B cell (primary cell): ENCODE measurements at regions not wholly inside any gene's neighbourhood (a gene's known extent, or its start where the extent isn't known, plus 50 kb on each side); places are given as distances from the start of the nearest gene placed in this dataset.

Source experiments
- ATAC-seq: fragments of 200-7000 bp; cut with Tn5 transposase; one replicate; pipeline ENCODE4 v1.10.0; 2021; ENCODE audit warnings: low read depth, mild to moderate bottlenecking, moderate number of reproducible peaks, moderate library complexity
- CTCF ChIA-PET: fragments of 350-600 bp; sonication (Branson Sonifier 250); formaldehyde crosslinking; loops from one replicate; lab custom pipeline; 2021; ENCODE audit warnings: antibody characterized with exemption, inconsistent platforms; lab: Charles Lee
- POLR2A ChIA-PET: fragments of 350-600 bp; sonication (Branson Sonifier 250); formaldehyde crosslinking; loops from one replicate; lab custom pipeline; 2021; ENCODE audit warnings: antibody characterized with exemption; lab: Charles Lee
- DNase-seq: peaks from one replicate; pipeline ENCODE4 v3.0.0; 2013
- H2AFZ ChIP-seq: 2 replicates; pipeline ENCODE4 v1.6.1; 2012; ENCODE audit warnings: mild to moderate bottlenecking, low read depth, low read length; ENCODE audit not compliant: insufficient read depth, poor library complexity, severe bottlenecking
- H3K27ac ChIP-seq, 2 donors: 1 replicate in 1 of 2; 2 replicates in 1 of 2; pipeline ENCODE4 v1.5.1; 2012 to 2013; ENCODE audit warnings: low read length in 2 of 2, mild to moderate bottlenecking in 2 of 2, moderate library complexity in 1 of 2
- H3K27me3 ChIP-seq, 4 experiments: fragments of 200-600 bp in 1 of 4; sonication (generic) in 1 of 4; replicated peaks in 1 of 4; 1 replicate in 2 of 4; 2 replicates in 2 of 4; pipeline versions ENCODE4 v1.6.1 to v1.7.0; 2013 to 2016; ENCODE audit warnings: low read length in 3 of 4, mild to moderate bottlenecking in 2 of 4, mixed read lengths in 1 of 4, moderate library complexity in 1 of 4; ENCODE audit not compliant: insufficient read depth in 4 of 4, control insufficient read depth in 3 of 4; ENCODE audit errors: control extremely low read depth in 1 of 4
- H3K36me3 ChIP-seq, 2 experiments: replicated peaks in 1 of 2; 1 replicate in 1 of 2; 2 replicates in 1 of 2; pipeline versions ENCODE4 v1.6.1 to v1.7.1; 2013; ENCODE audit warnings: low read length in 1 of 2; ENCODE audit not compliant: insufficient read depth in 2 of 2, control insufficient read depth in 1 of 2; ENCODE audit errors: control extremely low read depth in 1 of 2, extremely low read depth in 1 of 2
- H3K4me1 ChIP-seq, 2 donors: fragments of 200-600 bp in 1 of 2; sonication (generic) in 1 of 2; 1 replicate in 1 of 2; 2 replicates in 1 of 2; pipeline versions ENCODE4 v1.5.1 to v1.6.1; 2013 to 2017; ENCODE audit warnings: low read length in 2 of 2; ENCODE audit not compliant: control insufficient read depth in 2 of 2, insufficient read depth in 2 of 2
- H3K4me2 ChIP-seq: replicated peaks from 2 replicates; pipeline ENCODE3; 2012; ENCODE audit warnings: mild to moderate bottlenecking, low read depth, low read length; ENCODE audit not compliant: poor library complexity, severe bottlenecking
- H3K4me3 ChIP-seq, 5 experiments: fragments of 200-600 bp in 1 of 5; sonication (generic) in 1 of 5; 1 replicate in 3 of 5; 2 replicates in 2 of 5; pipeline versions ENCODE4 v1.5.1 to v1.7.0; 2011 to 2016; ENCODE audit warnings: low read length in 4 of 5, mild to moderate bottlenecking in 4 of 5, low read depth in 2 of 5, control low read depth in 1 of 5, moderate library complexity in 1 of 5; ENCODE audit not compliant: insufficient read depth in 1 of 5; ENCODE audit errors: control extremely low read depth in 1 of 5, extremely low read depth in 1 of 5
- H3K79me2 ChIP-seq: fragments of 200-600 bp; sonication (generic); one replicate; pipeline ENCODE4 v1.6.0; 2016; ENCODE audit warnings: low read length; ENCODE audit not compliant: control insufficient read depth, insufficient read depth
- H3K9ac ChIP-seq: fragments of 200-600 bp; sonication (generic); 2 replicates; pipeline ENCODE4 v1.6.1; 2017; ENCODE audit warnings: mild to moderate bottlenecking, low read length, moderate library complexity
- H3K9me3 ChIP-seq, 3 donors: one replicate each; pipeline versions ENCODE4 v1.6.1 to v1.7.1; 2013; ENCODE audit warnings: low read length in 2 of 3; ENCODE audit not compliant: control insufficient read depth in 2 of 3, insufficient read depth in 1 of 3; ENCODE audit errors: control extremely low read depth in 1 of 3
- H4K20me1 ChIP-seq: 2 replicates; pipeline ENCODE4 v1.6.0; 2012; ENCODE audit warnings: mild to moderate bottlenecking, low read length; ENCODE audit not compliant: insufficient read depth, control insufficient read depth, poor library complexity, severe bottlenecking
- H3K27ac Mint-ChIP-seq: one replicate; pipeline ENCODE4 v1.8.0; 2021; ENCODE audit warnings: mixed read lengths
- H3K27me3 Mint-ChIP-seq: one replicate; pipeline ENCODE4 v1.8.0; 2021; ENCODE audit warnings: mixed read lengths
- H3K4me1 Mint-ChIP-seq: one replicate; pipeline ENCODE4 v1.8.0; 2021; ENCODE audit warnings: mixed read lengths
- H3K4me3 Mint-ChIP-seq: one replicate; pipeline ENCODE4 v1.8.0; 2021; ENCODE audit warnings: mixed read lengths
- H3K9me3 Mint-ChIP-seq: one replicate; pipeline ENCODE4 v1.8.0; 2022; ENCODE audit warnings: mixed read lengths; ENCODE audit not compliant: insufficient read depth
- CTCF ChIP-seq: fragments of 200-600 bp; IDR thresholded peaks from one replicate; pipeline ENCODE4 v1.8.0; 2022; ENCODE audit warnings: antibody characterized with exemption, mild to moderate bottlenecking
- EZH2 ChIP-seq: IDR thresholded peaks from 2 replicates; pipeline ENCODE4 v1.6.1; 2012; ENCODE audit warnings: borderline replicate concordance, low read depth, mild to moderate bottlenecking, moderate library complexity, low read length; ENCODE audit not compliant: insufficient read depth, poor library complexity, severe bottlenecking
- WGBS: methylation state at CpG from one replicate; pipeline ENCODE4 v1.1.5; 2013; ENCODE audit warnings: missing lambda C conversion rate; ENCODE audit not compliant: insufficient coverage; 5-methylcytosine and 5-hydroxymethylcytosine counted together
- intact Hi-C: fragments of 100-400 bp; cut with micrococcal nuclease; formaldehyde crosslinking; loops from one replicate; pipeline ENCODE4 v1.10.0; 2022

GRCh38 chr5:101260857-101261256 is 357.8 kb upstream of the ST8SIA4 start:
- H3K4me1 ChIP-seq, result no peaks in the 10 kb centered on the region
- no peak for DNase-seq
- TF ChIP-seq CTCF, result no peak
- TF ChIP-seq EZH2, result no peak
- H3K4me3 Mint-ChIP-seq, result no peak overlapping the region
- no peaks in the 10 kb centered on the region for H3K79me2 ChIP-seq
- H3K27ac ChIP-seq, result no peak overlapping the region
- 98% methylated on average over 4 of the region's 9 CpGs for WGBS
- no peak overlapping the region for H2AFZ ChIP-seq
- H3K9me3 ChIP-seq, result peaks cover 0 to 5% (median 0%) of the 10 kb centered on the region in 3 donors
- POLR2A ChIA-PET, result no interaction called here
- CTCF ChIA-PET, result no interaction called here
- intact Hi-C loops, result no loop called here
- no peak overlapping the region for H3K4me2 ChIP-seq
- no peaks in the 10 kb centered on the region for H3K27me3 Mint-ChIP-seq
- H3K4me3 ChIP-seq, result no peak overlapping the region
- no peaks in the 10 kb centered on the region for H3K36me3 ChIP-seq
- no peak for ATAC-seq
- H3K9ac ChIP-seq, result no peak overlapping the region
- no peak overlapping the region for H3K27ac Mint-ChIP-seq
- peaks cover 3% of the 10 kb centered on the region for H3K9me3 Mint-ChIP-seq
- H4K20me1 ChIP-seq, result no peaks in the 10 kb centered on the region
- no peaks in the 10 kb centered on the region for H3K27me3 ChIP-seq
- no peaks in the 10 kb centered on the region for H3K4me1 Mint-ChIP-seq

- Histone ChIP-seq H2AFZ (no peak overlapping the region), H3K9me3 (no peaks in the 10 kb centered on the region), H3K4me2 (no peak overlapping the region), H3K36me3 (no peaks in the 10 kb centered on the region), H3K27ac (no peak overlapping the region), H3K27me3 (no peaks in the 10 kb centered on the region), H4K20me1 (no peaks in the 10 kb centered on the region), H3K79me2 (no peaks in the 10 kb centered on the region), H3K4me3 (no peak overlapping the region), H3K4me1 (no peaks in the 10 kb centered on the region), H3K9ac (no peak overlapping the region)
- ATAC-seq (no peak), DNase-seq (no peak)
- ChIA-PET CTCF (no interaction called here), POLR2A (no interaction called here)
- Mint-ChIP-seq H3K4me3 (no peak overlapping the region), H3K9me3 (peaks cover under 1% of the 10 kb centered on the region), H3K4me1 (no peaks in the 10 kb centered on the region), H3K27ac (no peak overlapping the region), H3K27me3 (no peaks in the 10 kb centered on the region)
- TF ChIP-seq EZH2, result no peak
- no peak for TF ChIP-seq CTCF
- intact Hi-C loops, result no loop called here
- 100% methylated on average over 1 of the region's 4 CpGs for WGBS
These were observed 350.0 kb upstream of the ST8SIA4 start for GRCh38 chr5:101253096-101253495.
